ENCODE measurements at regions not wholly inside any gene's neighbourhood (a gene's known extent, or its start where the extent isn't known, plus 50 kb on each side); places are given as distances from the start of the nearest gene placed in this dataset.

DNA sequence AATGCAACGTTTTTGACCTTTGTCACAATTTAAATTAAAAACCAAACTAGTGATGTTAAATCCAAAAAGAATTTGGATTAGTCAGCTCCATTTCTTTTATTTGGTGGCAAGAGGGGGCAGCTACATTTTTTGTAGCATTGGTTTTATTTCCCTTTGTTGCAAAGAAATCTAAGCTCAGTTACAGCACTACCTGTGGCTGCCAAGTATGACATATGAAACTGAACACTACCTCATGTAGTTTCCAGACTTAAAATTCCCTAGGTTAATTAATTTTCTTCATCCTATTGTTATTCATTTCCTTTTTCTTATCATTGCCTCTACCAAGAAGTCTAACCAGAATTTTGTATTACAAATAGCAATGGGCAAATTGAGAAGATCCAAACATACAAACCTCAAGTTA is 393.5 kb downstream of the BRINP1 start:
- peak; percentile 45 for DNase-seq (ENCODE audit: low read depth)
- TF ChIP-seq, protein P1, sequence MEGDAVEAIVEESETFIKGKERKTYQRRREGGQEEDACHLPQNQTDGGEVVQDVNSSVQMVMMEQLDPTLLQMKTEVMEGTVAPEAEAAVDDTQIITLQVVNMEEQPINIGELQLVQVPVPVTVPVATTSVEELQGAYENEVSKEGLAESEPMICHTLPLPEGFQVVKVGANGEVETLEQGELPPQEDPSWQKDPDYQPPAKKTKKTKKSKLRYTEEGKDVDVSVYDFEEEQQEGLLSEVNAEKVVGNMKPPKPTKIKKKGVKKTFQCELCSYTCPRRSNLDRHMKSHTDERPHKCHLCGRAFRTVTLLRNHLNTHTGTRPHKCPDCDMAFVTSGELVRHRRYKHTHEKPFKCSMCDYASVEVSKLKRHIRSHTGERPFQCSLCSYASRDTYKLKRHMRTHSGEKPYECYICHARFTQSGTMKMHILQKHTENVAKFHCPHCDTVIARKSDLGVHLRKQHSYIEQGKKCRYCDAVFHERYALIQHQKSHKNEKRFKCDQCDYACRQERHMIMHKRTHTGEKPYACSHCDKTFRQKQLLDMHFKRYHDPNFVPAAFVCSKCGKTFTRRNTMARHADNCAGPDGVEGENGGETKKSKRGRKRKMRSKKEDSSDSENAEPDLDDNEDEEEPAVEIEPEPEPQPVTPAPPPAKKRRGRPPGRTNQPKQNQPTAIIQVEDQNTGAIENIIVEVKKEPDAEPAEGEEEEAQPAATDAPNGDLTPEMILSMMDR (conservative IDR thresholded peaks at IDR 0.05; ENCODE audit: low read length), result no peak
- no peak overlapping the region for H3K4me3 ChIP-seq (ENCODE audit: low read length)

DNA sequence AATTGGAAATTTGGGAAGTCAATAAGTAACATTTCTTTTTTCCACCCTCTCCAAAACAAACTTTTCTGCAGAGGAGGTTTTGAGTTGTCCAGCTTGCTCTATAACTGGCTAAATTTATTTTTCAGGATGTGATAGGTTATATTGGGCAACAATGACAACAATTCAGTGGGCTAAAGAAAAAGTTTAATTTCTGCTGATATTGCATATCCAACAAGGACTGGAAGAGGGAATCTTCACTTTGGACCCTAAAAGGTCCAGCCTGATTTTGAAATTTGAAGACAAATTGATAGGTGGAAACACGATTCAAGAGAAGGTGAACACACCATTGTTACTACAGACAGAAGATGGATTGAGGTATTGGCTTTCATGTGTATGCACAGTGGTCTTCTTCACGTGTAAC is 393.1 kb downstream of the BRINP1 start:
- TF ChIP-seq, protein P1 (conservative IDR thresholded peaks at IDR 0.05; ENCODE audit: low read length), result no peak
- DNase-seq (ENCODE audit: low read depth), result no peak
- no peak overlapping the region for H3K4me3 ChIP-seq (ENCODE audit: low read length)

DNA sequence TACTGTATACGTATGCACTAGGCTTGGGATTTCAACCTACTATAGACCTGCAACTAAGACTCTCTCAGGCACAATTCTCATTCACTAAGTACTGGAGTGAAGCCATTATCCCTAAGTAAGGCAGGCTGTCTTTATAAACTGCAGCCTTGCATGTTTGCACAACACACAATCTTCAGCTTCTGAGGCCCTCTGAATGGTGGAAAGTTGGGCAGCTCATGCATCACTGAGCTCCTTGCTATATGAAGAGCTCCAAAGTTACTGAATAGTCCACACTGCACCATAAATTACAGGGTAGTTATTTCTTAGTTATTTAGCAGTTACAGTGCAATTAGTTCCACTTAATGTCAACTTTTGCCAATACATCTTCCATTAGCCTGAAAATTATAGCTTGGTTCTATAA is 384.6 kb downstream of the BRINP1 start:
- DNase-seq (ENCODE audit: low read depth), result no peak
- TF ChIP-seq, protein P1 (conservative IDR thresholded peaks at IDR 0.05; ENCODE audit: low read length), result no peak
- no peak overlapping the region for H3K4me3 ChIP-seq (ENCODE audit: low read length)

DNA sequence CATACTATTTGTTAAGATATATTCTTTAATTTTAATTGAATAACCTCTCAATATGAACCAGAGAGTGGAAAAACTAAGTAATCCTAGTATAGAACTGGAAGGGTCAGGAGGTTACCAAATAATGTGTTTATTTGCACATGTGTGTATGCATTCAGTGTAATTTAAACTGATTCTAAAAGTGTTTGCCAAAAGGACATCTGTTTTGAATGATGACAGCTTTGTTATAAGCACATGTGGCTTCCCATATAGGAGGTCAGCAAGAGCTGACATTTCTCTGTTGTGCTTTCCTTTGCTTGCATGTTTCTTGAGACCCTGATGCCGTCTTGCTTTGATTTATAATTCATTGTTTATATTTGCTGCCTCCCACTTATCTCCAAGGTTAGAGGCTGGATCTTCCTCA is 383.4 kb downstream of the BRINP1 start:
- H3K4me3 ChIP-seq (ENCODE audit: low read length), result no peak overlapping the region
- DNase-seq (ENCODE audit: low read depth), result no peak
- TF ChIP-seq, protein P1 (conservative IDR thresholded peaks at IDR 0.05; ENCODE audit: low read length), result no peak

DNA sequence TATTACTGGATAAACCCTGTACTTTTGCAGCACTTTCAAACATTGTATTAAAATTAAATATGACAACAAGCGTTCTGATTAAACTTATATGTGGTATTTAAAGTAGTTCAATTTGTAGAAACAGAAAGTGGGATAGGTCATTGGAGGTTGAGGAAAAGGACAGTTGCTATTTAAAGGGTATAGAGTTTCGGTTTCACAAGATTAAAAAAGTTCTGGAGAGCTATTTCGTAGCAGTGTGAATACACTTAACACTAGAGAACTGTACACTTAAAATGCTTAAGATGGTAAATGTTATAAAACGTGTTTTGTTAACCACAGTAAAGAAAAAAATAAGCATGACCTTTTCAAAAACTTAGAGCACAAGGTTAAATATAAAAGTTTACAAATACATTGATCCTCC is 382.1 kb downstream of the BRINP1 start:
- H3K4me3 ChIP-seq (ENCODE audit: low read length), result no peak overlapping the region
- no peak for DNase-seq (ENCODE audit: low read depth)
- TF ChIP-seq, protein P1 (conservative IDR thresholded peaks at IDR 0.05; ENCODE audit: low read length), result no peak

DNA sequence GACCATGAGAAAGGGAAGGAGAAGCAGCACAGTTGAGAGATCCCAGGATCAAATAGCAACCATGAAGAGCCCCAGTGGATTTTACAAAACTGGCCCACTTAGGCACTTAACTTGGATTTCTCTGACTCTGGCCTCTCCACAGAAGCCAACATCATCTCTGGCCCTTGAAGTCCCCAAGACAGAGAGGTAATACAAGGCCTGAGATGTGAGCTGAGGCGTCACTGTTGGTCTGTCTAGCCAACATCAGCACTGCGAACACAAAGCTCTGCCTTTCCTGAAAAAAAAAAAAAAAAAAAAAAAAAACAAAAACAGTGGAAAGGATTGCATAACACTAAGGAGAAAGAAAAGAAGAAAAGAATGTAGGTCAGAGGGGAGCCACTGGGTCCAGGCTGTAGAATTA is 378.3 kb downstream of the BRINP1 start:
- no peak overlapping the region for H3K4me3 ChIP-seq (ENCODE audit: low read length)
- no peak for DNase-seq (ENCODE audit: low read depth)
- TF ChIP-seq, protein P1 (conservative IDR thresholded peaks at IDR 0.05; ENCODE audit: low read length), result no peak

DNA sequence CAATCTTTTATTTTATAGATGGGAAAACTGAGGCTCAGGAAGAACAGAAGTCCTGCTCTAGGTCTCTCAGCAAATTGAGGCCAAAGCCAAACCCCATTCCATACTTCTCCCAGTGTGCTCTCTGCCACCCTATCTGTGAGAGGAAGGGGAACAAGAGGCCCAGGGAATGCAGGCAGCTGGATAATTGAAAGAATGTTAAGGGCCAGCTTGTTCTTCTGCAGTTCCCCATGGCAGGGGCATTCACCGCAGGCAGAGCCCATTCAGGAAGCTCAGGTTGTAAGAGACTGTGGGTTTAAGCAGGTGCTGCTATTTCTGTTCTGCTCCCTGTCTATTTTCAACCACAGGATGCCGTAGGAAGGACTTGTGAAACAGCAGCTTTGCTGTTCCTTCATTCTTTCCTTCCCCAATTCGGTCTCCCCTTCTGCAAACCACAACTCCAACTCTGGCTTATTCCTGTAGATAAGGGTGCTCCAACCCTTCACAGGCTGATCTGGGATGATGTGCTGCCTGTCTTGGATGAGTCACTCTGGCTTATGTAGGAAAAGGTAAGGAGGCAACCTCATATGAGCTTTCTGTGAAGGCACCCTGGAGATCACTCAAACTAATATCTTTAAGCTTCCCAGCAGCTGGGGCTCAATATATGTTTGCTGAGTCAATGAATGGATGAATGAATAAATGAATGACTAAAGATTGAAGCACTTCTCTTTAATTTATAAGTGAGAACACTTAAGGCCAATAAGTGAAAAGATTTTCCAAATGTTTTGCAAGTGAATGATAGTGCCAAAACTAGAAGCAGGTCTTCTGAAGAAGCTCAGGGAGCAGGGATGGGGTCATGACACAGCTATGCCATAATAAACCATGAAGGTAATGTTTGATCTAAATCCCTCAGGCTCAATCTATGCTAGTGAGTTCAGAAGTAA is 377.6 kb downstream of the BRINP1 start:
- H3K4me3 ChIP-seq (ENCODE audit: low read length), result no peak overlapping the region
- no peak for DNase-seq (ENCODE audit: low read depth)
- TF ChIP-seq, protein P1 (conservative IDR thresholded peaks at IDR 0.05; ENCODE audit: low read length), result no peak

All from AG10803 (cell line).